HCT116 (cell line): ENCODE measurements at regions not wholly inside any gene's neighbourhood (a gene's known extent, or its start where the extent isn't known, plus 50 kb on each side); places are given as distances from the start of the nearest gene placed in this dataset.

Source experiments
- ATAC-seq: fragments of 200-7000 bp; cut with Tn5 transposase; 2 replicates; pipeline ENCODE4 v1.9.1; 2020; ENCODE audit warnings: mild to moderate bottlenecking, moderate library complexity
- BruUV-seq: library from RNA; stranded (reverse); fragments of 400-500 nt; replicated peaks from 2 replicates; lab custom pipeline; 2021; lab: Mats Ljungman, UMichigan
- CTCF ChIA-PET: fragments of 300-600 bp; sonication (Branson Sonifier 250); formaldehyde crosslinking; loops from one replicate; lab custom pipeline; 2021; ENCODE audit warnings: antibody characterized with exemption; lab: Charles Lee
- POLR2A ChIA-PET: fragments of 300-600, 350-600 bp; sonication (Branson Sonifier 250); formaldehyde crosslinking; loops from one replicate; lab custom pipeline; 2021; ENCODE audit warnings: antibody characterized with exemption; lab: Charles Lee
- RAD21 ChIA-PET, 2 experiments: fragments of 300-600 bp; sonication (Branson Sonifier 250); formaldehyde crosslinking; loops; one replicate each; lab custom pipeline; 2023; ENCODE audit warnings: low total read pairs in 2 of 2; ENCODE audit not compliant: uncharacterized antibody in 2 of 2, unreplicated experiment in 2 of 2, low non-redundant PET in 1 of 2; lab: Charles Lee
- DNase-seq: peaks from one replicate; pipeline ENCODE4 v3.0.0-alpha.2; 2010; ENCODE audit warnings: low read depth, low spot score
- H2AFZ ChIP-seq: fragments of 200-600 bp; shearing (Covaris generic), sonication (generic); 2 replicates; pipeline ENCODE4 v1.6.1; 2017; ENCODE audit warnings: low read depth, mixed run types, mixed read lengths, antibody characterized with exemption, low read length; ENCODE audit not compliant: poor library complexity, severe bottlenecking
- H3K27ac ChIP-seq: 2 replicates; pipeline ENCODE4 v1.5.1; 2012; ENCODE audit warnings: low read depth, low read length
- H3K27me3 ChIP-seq: fragments of 200-600 bp; sonication (generic); 2 replicates; pipeline ENCODE4 v1.6.1; 2016; ENCODE audit warnings: mixed run types, low read length, mixed read lengths; ENCODE audit not compliant: insufficient read depth
- H3K36me3 ChIP-seq, 2 experiments: fragments of 200-500 bp in 1 of 2; fragments of 200-600 bp in 1 of 2; sonication (Bioruptor generic) in 1 of 2; sonication (generic) in 1 of 2; 2 replicates each; pipeline versions ENCODE4 v1.5.1 to v1.6.1; 2014 to 2016; ENCODE audit warnings: low read length in 2 of 2, inconsistent platforms in 1 of 2, mixed read lengths in 1 of 2, mixed run types in 1 of 2; ENCODE audit not compliant: insufficient read depth in 2 of 2, control insufficient read depth in 1 of 2
- H3K4me1 ChIP-seq, 2 experiments: fragments of 200-600 bp in 1 of 2; sonication (generic) in 1 of 2; 2 replicates each; pipeline versions ENCODE4 v1.5.1 to v1.6.1; 2012 to 2017; ENCODE audit warnings: low read length in 2 of 2, inconsistent platforms in 1 of 2, mild to moderate bottlenecking in 1 of 2, mixed read lengths in 1 of 2, mixed run types in 1 of 2, moderate library complexity in 1 of 2; ENCODE audit not compliant: insufficient read depth in 2 of 2, control insufficient read depth in 1 of 2
- H3K4me2 ChIP-seq: fragments of 200-600 bp; sonication (generic); 2 replicates; pipeline ENCODE4 v1.6.1; 2017; ENCODE audit warnings: mixed run types, low read length, mixed read lengths
- H3K4me3 ChIP-seq, 2 experiments: fragments of 200-600 bp in 1 of 2; sonication (generic) in 1 of 2; replicated peaks in 1 of 2; 2 replicates each; pipeline ENCODE4 v1.5.1; 2011 to 2016; ENCODE audit warnings: low read length in 2 of 2, control low read depth in 1 of 2, low read depth in 1 of 2, mild to moderate bottlenecking in 1 of 2, mixed read lengths in 1 of 2, mixed run types in 1 of 2
- H3K79me2 ChIP-seq: fragments of 200-600 bp; sonication (generic); 2 replicates; pipeline ENCODE4 v1.6.1; 2017; ENCODE audit warnings: mild to moderate bottlenecking, mixed run types, low read length, moderate library complexity, mixed read lengths; ENCODE audit not compliant: insufficient read depth
- H3K9ac ChIP-seq: fragments of 200-600 bp; sonication (generic); 2 replicates; pipeline ENCODE4 v1.6.1; 2016; ENCODE audit warnings: low read length, mixed read lengths
- H3K9me2 ChIP-seq: fragments of 200-600 bp; sonication (generic), shearing (Covaris generic); 2 replicates; pipeline ENCODE4 v1.6.1; 2017; ENCODE audit warnings: mixed run types, mild to moderate bottlenecking, moderate library complexity; ENCODE audit not compliant: insufficient read depth
- H3K9me3 ChIP-seq, 2 experiments: fragments of 200-500 bp in 1 of 2; fragments of 200-600 bp in 1 of 2; sonication (Bioruptor generic) in 1 of 2; sonication (generic) in 1 of 2; 2 replicates each; pipeline ENCODE4 v1.6.1; 2014 to 2017; ENCODE audit warnings: low read length in 2 of 2, mixed read lengths in 2 of 2, inconsistent platforms in 1 of 2, low read depth in 1 of 2, mild to moderate bottlenecking in 1 of 2, mixed run types in 1 of 2, moderate library complexity in 1 of 2; ENCODE audit not compliant: control insufficient read depth in 1 of 2, insufficient read depth in 1 of 2
- H4K20me1 ChIP-seq: fragments of 200-600 bp; sonication (generic), shearing (Covaris generic); 2 replicates; pipeline ENCODE4 v1.6.1; 2017; ENCODE audit warnings: mixed run types, mild to moderate bottlenecking, moderate library complexity; ENCODE audit not compliant: insufficient read depth
- ATF3 ChIP-seq: IDR thresholded peaks from 2 replicates; pipeline ENCODE4 v1.6.1; 2012
- CBX3 ChIP-seq: IDR thresholded peaks from 2 replicates; pipeline ENCODE4 v1.6.1; 2012; ENCODE audit warnings: low read depth
- CEBPB ChIP-seq: IDR thresholded peaks from 2 replicates; pipeline ENCODE4 v1.6.1; 2012; ENCODE audit warnings: low read depth
- CTCF ChIP-seq, 3 experiments: fragments of 200-600 bp in 1 of 3; sonication (generic) in 1 of 3; IDR thresholded peaks in 2 of 3; conservative IDR thresholded peaks in 1 of 3; 2 replicates each; pipeline ENCODE4 v1.5.1; 2012 to 2017; ENCODE audit warnings: low read depth in 2 of 3, low read length in 2 of 3, antibody characterized with exemption in 1 of 3, borderline replicate concordance in 1 of 3, control low read depth in 1 of 3, mild to moderate bottlenecking in 1 of 3, mixed read lengths in 1 of 3, mixed run types in 1 of 3, moderate library complexity in 1 of 3; ENCODE audit not compliant: insufficient read depth in 1 of 3
- EGR1 ChIP-seq: IDR thresholded peaks from 2 replicates; pipeline ENCODE4 v1.6.1; 2012; ENCODE audit warnings: low read depth
- EZH2 ChIP-seq: fragments of 200-600 bp; sonication (generic); IDR thresholded peaks from 2 replicates; pipeline ENCODE4 v1.6.1; 2017; ENCODE audit warnings: antibody characterized with exemption, mixed run types
- FOSL1 ChIP-seq: IDR thresholded peaks from 2 replicates; pipeline ENCODE4 v1.6.1; 2012; ENCODE audit warnings: low read depth
- JUND ChIP-seq: IDR thresholded peaks from 2 replicates; pipeline ENCODE4 v1.6.1; 2012
- POLR2A ChIP-seq: IDR thresholded peaks from 2 replicates; pipeline ENCODE4 v1.7.0; 2011; ENCODE audit warnings: borderline replicate concordance; ENCODE audit not compliant: insufficient read depth, insufficient read length; ENCODE audit errors: extremely low read depth
- POLR2AphosphoS5 ChIP-seq: IDR thresholded peaks from 2 replicates; pipeline ENCODE4 v1.6.1; 2011; ENCODE audit warnings: mild to moderate bottlenecking, low read depth, low read length, moderate library complexity
- REST ChIP-seq: IDR thresholded peaks from 2 replicates; pipeline ENCODE4 v1.6.1; 2012; ENCODE audit warnings: low read depth
- SIN3A ChIP-seq: IDR thresholded peaks from 2 replicates; pipeline ENCODE4 v1.6.1; 2012; ENCODE audit warnings: low read depth
- SRF ChIP-seq: IDR thresholded peaks from 2 replicates; pipeline ENCODE4 v1.6.1; 2012; ENCODE audit warnings: low read depth
- TCF7L2 ChIP-seq: IDR thresholded peaks from 2 replicates; pipeline ENCODE4 v1.7.0; 2011; ENCODE audit warnings: borderline replicate concordance, inconsistent platforms; ENCODE audit not compliant: insufficient read depth, insufficient read length; ENCODE audit errors: extremely low read depth
- YY1 ChIP-seq: IDR thresholded peaks from 2 replicates; pipeline ENCODE4 v1.6.1; 2011; ENCODE audit warnings: low read length, low read depth, moderate library complexity, mild to moderate bottlenecking; ENCODE audit not compliant: insufficient replicate concordance; ENCODE audit errors: extremely low read depth
- ZNF274 ChIP-seq: fragments of 200-500 bp; sonication (Bioruptor generic); IDR thresholded peaks from 2 replicates; pipeline ENCODE4 v1.6.1; 2014; ENCODE audit warnings: mild to moderate bottlenecking, low read depth, low read length, inconsistent platforms
- intact Hi-C: fragments of 100-400 bp; cut with micrococcal nuclease; formaldehyde crosslinking; loops from 2 replicates; pipeline ENCODE4 v1.10.0; 2022

GRCh38 chr1:239892602-239893001, 199.1 kb upstream of the FMN2 start:
- POLR2A ChIA-PET: no interaction called here
- no peak for TF ChIP-seq CEBPB
- no peak for TF ChIP-seq SIN3A
- no peak for TF ChIP-seq REST
- TF ChIP-seq CBX3: no peak
- TF ChIP-seq ATF3: no peak
- no peak for TF ChIP-seq CTCF (IDR thresholded peaks at IDR 0.05 in 2 of 3, conservative IDR thresholded peaks at IDR 0.05 in 1 of 3; ENCODE audit: borderline replicate concordance in 1 of 3, insufficient read depth in 1 of 3, low read depth in 2 of 3, low read length in 2 of 3)
- TF ChIP-seq ZNF274: no peak
- no peak for TF ChIP-seq EZH2
- no peak for TF ChIP-seq EGR1
- no peak for TF ChIP-seq TCF7L2
- no peak for TF ChIP-seq JUND
- no peak for TF ChIP-seq POLR2AphosphoS5
- TF ChIP-seq FOSL1: no peak
- TF ChIP-seq YY1: no peak
- no peak for TF ChIP-seq POLR2A
- TF ChIP-seq SRF: no peak
- Histone ChIP-seq H3K27me3 (no peaks in the 10 kb centered on the region), H3K9me3 (peaks cover 0 to 16% of the 10 kb centered on the region in 2 experiments; a peak in 2 of 4 replicates), H3K4me3 (no peak overlapping the region), H3K4me1 (no peaks in the 10 kb centered on the region), H3K79me2 (no peaks in the 10 kb centered on the region), H3K9ac (no peak overlapping the region), H3K36me3 (no peaks in the 10 kb centered on the region), H3K4me2 (no peak overlapping the region), H3K9me2 (no peaks in the 10 kb centered on the region), H3K27ac (no peak overlapping the region), H2AFZ (no peak overlapping the region), H4K20me1 (no peaks in the 10 kb centered on the region)
- intact Hi-C loops: no loop called here
- RAD21 ChIA-PET: no interaction called here
- CTCF ChIA-PET: no interaction called here
- DNase-seq (no peak), ATAC-seq (no peak)
- no TSS peak for BruUV-seq
